Heart left ventricle (tissue), 16 donors: ENCODE measurements at regions not wholly inside any gene's neighbourhood (a gene's known extent, or its start where the extent isn't known, plus 50 kb on each side); places are given as distances from the start of the nearest gene placed in this dataset.

ENCODE experiments used
- ATAC-seq, 4 donors: fragments of 200-7000 bp; cut with Tn5 transposase; one replicate each; pipeline ENCODE4 v1.9.1; 2020 to 2022; ENCODE audit warnings: moderate library complexity in 4 of 4, mild to moderate bottlenecking in 3 of 4, moderate number of reproducible peaks in 1 of 4
- DNase-seq, 5 donors: peaks; one replicate each; pipeline ENCODE4 v3.0.0-alpha.2; 2020
- H3K27ac ChIP-seq, 12 donors: fragments of 200-600 bp; sonication (generic) in 4 of 12; one replicate each; pipeline versions ENCODE4 v1.5.0 to v1.8.0; 2016 to 2022; ENCODE audit warnings: mild to moderate bottlenecking in 2 of 12
- H3K27me3 ChIP-seq, 9 donors: fragments of 200-600 bp; sonication (generic) in 2 of 9; one replicate each; pipeline versions ENCODE4 v1.5.1 to v1.8.0; 2016 to 2022; ENCODE audit warnings: mild to moderate bottlenecking in 3 of 9
- H3K36me3 ChIP-seq, 9 donors: fragments of 200-600 bp; sonication (generic) in 2 of 9; one replicate each; pipeline versions ENCODE4 v1.5.0 to v1.8.0; 2018 to 2022; ENCODE audit warnings: mild to moderate bottlenecking in 2 of 9
- H3K4me1 ChIP-seq, 12 donors: fragments of 200-600 bp; sonication (generic) in 4 of 12; one replicate each; pipeline versions ENCODE4 v1.5.0 to v1.8.0; 2016 to 2022; ENCODE audit warnings: mild to moderate bottlenecking in 3 of 12
- H3K4me3 ChIP-seq, 12 donors: fragments of 200-600 bp; sonication (generic) in 4 of 12; one replicate each; pipeline versions ENCODE4 v1.5.0 to v1.8.0; 2017 to 2022; ENCODE audit warnings: mild to moderate bottlenecking in 9 of 12, moderate library complexity in 4 of 12
- H3K9me3 ChIP-seq, 12 donors: fragments of 200-600 bp; sonication (generic) in 4 of 12; one replicate each; pipeline versions ENCODE4 v1.5.0 to v1.8.0; 2016 to 2022; ENCODE audit warnings: mild to moderate bottlenecking in 1 of 12
- CTCF ChIP-seq, 12 donors: fragments of 200-600 bp; sonication (generic) in 4 of 12; IDR thresholded peaks; one replicate each; pipeline versions ENCODE4 v1.5.0 to v1.8.0; 2018 to 2022; ENCODE audit warnings: antibody characterized with exemption in 12 of 12, mild to moderate bottlenecking in 5 of 12
- POLR2A ChIP-seq, 2 donors: fragments of 450-650 bp; IDR thresholded peaks; one replicate each; pipeline ENCODE4 v1.6.1; 2017; ENCODE audit warnings: antibody characterized with exemption in 2 of 2, mild to moderate bottlenecking in 2 of 2, moderate library complexity in 2 of 2
- WGBS, 4 donors: extraction: QIAGEN DNeasy Blood & Tissue Kit in 2 of 4; methylation state at CpG; one replicate each; pipeline versions ENCODE4 v1.1.5 to v1.1.7; 2013 to 2018; 5-methylcytosine and 5-hydroxymethylcytosine counted together
- intact Hi-C, 10 donors: fragments of 100-400 bp; cut with DNase I; formaldehyde crosslinking; loops; one replicate each; pipeline versions ENCODE4 v1.11.1 to v1.14.2; 2022
- donor health status: ischemic (EF 13 %, LVEDD 7.1; RV severe dilation, severe dysfunction).
- donor health status: healthy with polysubstance abuse.
- donor health status: DM: no; HTN: yes; CAD: no.
- donor health status: DM: no; HTN: no; CAD: no.
- donor health status: ischemic (EF 25% LVEDD 6.9; RV normal size, moderate dysfunction).
- donor health status: ischemic (EF 25% LVEDD 5.7; RV mildly dilated, moderate dysfunction).
- donor health status: healthy.
- donor health status: DM: yes; HTN: yes; CAD: no.
- donor health status: ischemic (EF 35%, LVEDD 5.7; RV mildly dilated, moderate dysfunction).
- donor health status: nonischemic (EF 11% LVEDD 7.7; RV severe dilation, severe dysfunction).
- donor health status: DM: yes; HTN: yes; CAD: no.
- donor health status: PGD.
- donor health status: ischemic (EF 29% LVEDD 5.4; RV normal size, mild dysfunction).
- donor health status: nonischemic (EF 23%, LVEDD 6.1; RV moderate dilation, normal function).

- Histone ChIP-seq H3K27ac (no peak overlapping the region), H3K36me3 (no peaks in the 10 kb centered on the region), H3K4me1 (no peaks in the 10 kb centered on the region), H3K27me3 (no peaks in the 10 kb centered on the region), H3K9me3 (no peaks in the 10 kb centered on the region), H3K4me3 (no peak overlapping the region)
- DNase-seq (no peak), ATAC-seq (no peak)
- no peak for TF ChIP-seq CTCF (IDR thresholded peaks at IDR 0.05)
- no peak for TF ChIP-seq POLR2A (IDR thresholded peaks at IDR 0.05)
- 75 to 82% (median 81%) methylated on average over 1 of the region's 1 CpG for whole genome bisulfite sequencing, 4 donors
- intact Hi-C loops, result loop anchor here in 4 of 10 donors (5.0 to 10.0 kb wide), 2 partner anchors 633 to 636 kb away; no protein-coding TSS in a partner anchor
Measured at GRCh38 chr7:17709127-17709526, 231.2 kb downstream of the SNX13 start.

DNA sequence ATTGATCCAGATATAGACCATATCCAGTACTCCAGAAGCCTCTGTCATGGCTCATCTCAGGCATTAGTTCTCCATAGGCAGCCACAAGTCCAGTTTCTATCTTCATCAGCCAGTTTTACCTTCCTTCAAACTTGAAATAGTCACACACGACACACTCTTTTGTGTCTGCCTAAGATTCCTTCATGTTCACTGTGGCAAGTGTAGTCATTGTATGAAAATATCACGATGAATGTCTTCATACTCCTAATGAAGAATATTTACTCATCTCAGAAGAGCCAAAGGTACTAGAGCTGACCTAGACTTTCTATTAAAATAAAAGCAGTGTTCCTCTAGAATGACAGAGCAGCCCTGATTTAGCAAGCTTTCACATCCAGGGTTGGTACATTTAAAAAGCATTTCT is 230.7 kb downstream of the SNX13 start:
- Histone ChIP-seq H3K4me3 (no peak overlapping the region), H3K27ac (no peak overlapping the region), H3K27me3 (no peaks in the 10 kb centered on the region), H3K36me3 (no peaks in the 10 kb centered on the region), H3K4me1 (no peaks in the 10 kb centered on the region), H3K9me3 (no peaks in the 10 kb centered on the region)
- intact Hi-C loops, result loop anchor here in 4 of 10 donors (5.0 to 10.0 kb wide), 2 partner anchors 633 to 635 kb away; no protein-coding TSS in a partner anchor
- no peak for TF ChIP-seq CTCF (IDR thresholded peaks at IDR 0.05)
- TF ChIP-seq POLR2A (IDR thresholded peaks at IDR 0.05), result no peak
- ATAC-seq (no peak), DNase-seq (no peak)
- WGBS, 4 donors, result 89 to 92% (median 90%) methylated on average over 2 of the region's 2 CpGs

DNA sequence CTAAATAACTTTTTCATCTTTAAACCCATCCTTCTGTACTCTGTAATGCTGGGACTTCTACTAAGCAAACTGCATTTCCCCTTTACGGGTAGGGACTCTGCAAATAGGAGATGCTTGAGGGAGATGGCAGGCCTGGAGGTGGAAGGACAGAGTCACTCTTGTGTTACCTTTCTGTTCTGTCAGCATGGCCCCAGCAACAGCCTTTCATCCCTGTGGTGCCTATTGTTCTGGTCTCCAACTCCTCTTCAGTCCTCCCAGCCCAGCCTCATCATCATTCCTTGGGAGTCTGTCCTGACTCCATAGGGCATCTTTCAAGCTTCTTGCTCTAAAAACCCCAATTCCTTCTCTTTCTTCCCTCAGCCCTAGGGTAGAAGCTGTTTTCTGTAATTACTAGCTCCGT is 230.0 kb downstream of the SNX13 start:
- TF ChIP-seq POLR2A (IDR thresholded peaks at IDR 0.05) (no peak), CTCF (IDR thresholded peaks at IDR 0.05) (no peak)
- H3K4me1 ChIP-seq, result no peaks in the 10 kb centered on the region

GRCh38 chr7:17713584-17713983 is 226.7 kb downstream of the SNX13 start:
- WGBS, 4 donors, result 8 to 100% (median 93%) methylated on average over 1 of the region's 1 CpG; no CpG with 5 or more reads in 1 of the 4 donors
- no peaks in the 10 kb centered on the region for H3K9me3 ChIP-seq
- no peak for DNase-seq

More for the DNA sequence above, 230.0 kb downstream of the SNX13 start:
- H3K9me3 ChIP-seq, result no peaks in the 10 kb centered on the region
- DNase-seq (no peak), ATAC-seq (no peak)
- H3K36me3 ChIP-seq, result no peaks in the 10 kb centered on the region
- no peaks in the 10 kb centered on the region for H3K27me3 ChIP-seq
- no peak overlapping the region for H3K27ac ChIP-seq
- H3K4me3 ChIP-seq, result no peak overlapping the region
- intact Hi-C loops, result no loop called here
- WGBS, 4 donors, result 88 to 93% (median 91%) methylated on average over 2 of the region's 2 CpGs

More at GRCh38 chr7:17713584-17713983, 226.7 kb downstream of the SNX13 start:
- H3K36me3 ChIP-seq, result no peaks in the 10 kb centered on the region
- H3K4me3 ChIP-seq, result no peak overlapping the region
- intact Hi-C loops, result no loop called here
- no peaks in the 10 kb centered on the region for H3K4me1 ChIP-seq
- TF ChIP-seq CTCF (IDR thresholded peaks at IDR 0.05) (no peak), POLR2A (IDR thresholded peaks at IDR 0.05) (no peak)
- no peaks in the 10 kb centered on the region for H3K27me3 ChIP-seq
- no peak overlapping the region for H3K27ac ChIP-seq
- ATAC-seq, result no peak
